Activated CD8-positive, alpha-beta T cell treated with anti-CD3 and anti-CD28 coated beads for 36 hours (primary cell): ENCODE measurements at regions not wholly inside any gene's neighbourhood (a gene's known extent, or its start where the extent isn't known, plus 50 kb on each side); places are given as distances from the start of the nearest gene placed in this dataset.
"Not testable (repeated sequence)": the region's sequence is repeated elsewhere in the genome, so short reads cannot be mapped to it uniquely, and the experiment has no call there.

Experiments
- ATAC-seq: fragments of 200-7000 bp; cut with Tn5 transposase; one replicate; pipeline ENCODE4 v1.10.0; 2021; ENCODE audit warnings: mild to moderate bottlenecking, moderate library complexity
- CTCF ChIA-PET: fragments of 350-600 bp; sonication (Branson Sonifier 250); formaldehyde crosslinking; loops from one replicate; lab custom pipeline; 2021; ENCODE audit warnings: antibody characterized with exemption; lab: Charles Lee
- POLR2A ChIA-PET: fragments of 350-600 bp; sonication (Branson Sonifier 250); formaldehyde crosslinking; loops from one replicate; lab custom pipeline; 2021; ENCODE audit warnings: antibody characterized with exemption; lab: Charles Lee
- DNase-seq: peaks from one replicate; pipeline ENCODE4 v3.0.0-alpha.2; 2020
- H3K27ac Mint-ChIP-seq: one replicate; pipeline ENCODE4 v1.8.0; 2021; ENCODE audit warnings: mild to moderate bottlenecking, mixed read lengths
- H3K27me3 Mint-ChIP-seq: one replicate; pipeline ENCODE4 v1.8.0; 2021; ENCODE audit warnings: mixed read lengths
- H3K36me3 Mint-ChIP-seq: one replicate; pipeline ENCODE4 v1.8.0; 2021; ENCODE audit warnings: low read depth, mixed read lengths
- H3K4me1 Mint-ChIP-seq: one replicate; pipeline ENCODE4 v1.8.0; 2021; ENCODE audit warnings: low read depth, mixed read lengths
- H3K4me3 Mint-ChIP-seq: one replicate; pipeline ENCODE4 v1.8.0; 2021; ENCODE audit warnings: mild to moderate bottlenecking, moderate library complexity, mixed read lengths
- H3K9me3 Mint-ChIP-seq: one replicate; pipeline ENCODE4 v1.8.0; 2021; ENCODE audit warnings: mixed read lengths
- intact Hi-C: fragments of 100-400 bp; cut with micrococcal nuclease; formaldehyde crosslinking; loops from one replicate; pipeline ENCODE4 v1.10.0; 2022
- TF ChIP-seq, protein P1 (sequence below): fragments of 200-600 bp; IDR thresholded peaks from one replicate; pipeline ENCODE4 v1.8.0; 2022; ENCODE audit warnings: antibody characterized with exemption, mild to moderate bottlenecking

DNA sequence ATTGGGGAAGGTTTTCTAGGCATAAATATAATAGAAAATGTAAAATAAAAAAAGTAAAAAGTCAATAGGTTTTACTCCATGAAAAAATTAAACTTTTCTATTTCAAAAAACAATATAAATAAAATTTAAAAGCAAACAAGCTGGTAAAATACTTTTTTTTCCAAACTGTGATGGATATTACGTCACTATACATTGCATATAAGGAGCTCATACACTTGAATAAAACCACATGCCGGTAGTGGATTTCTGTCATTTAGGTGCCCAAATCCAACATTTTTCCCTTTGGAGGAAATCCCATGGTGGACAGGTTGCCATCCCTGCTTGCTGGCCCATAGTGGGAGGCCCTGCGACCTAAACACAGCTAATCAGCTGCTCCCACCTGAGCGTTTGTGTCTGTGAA is 289.4 kb upstream of the HNRNPA3 start:
- DNase-seq (no peak), ATAC-seq (no peak)
- no peaks in the 10 kb centered on the region for H3K9me3 Mint-ChIP-seq
- H3K27ac Mint-ChIP-seq, result no peak overlapping the region
- no peaks in the 10 kb centered on the region for H3K27me3 Mint-ChIP-seq
- no peaks in the 10 kb centered on the region for H3K4me1 Mint-ChIP-seq
- H3K36me3 Mint-ChIP-seq, result no peaks in the 10 kb centered on the region
- TF ChIP-seq, protein P1, sequence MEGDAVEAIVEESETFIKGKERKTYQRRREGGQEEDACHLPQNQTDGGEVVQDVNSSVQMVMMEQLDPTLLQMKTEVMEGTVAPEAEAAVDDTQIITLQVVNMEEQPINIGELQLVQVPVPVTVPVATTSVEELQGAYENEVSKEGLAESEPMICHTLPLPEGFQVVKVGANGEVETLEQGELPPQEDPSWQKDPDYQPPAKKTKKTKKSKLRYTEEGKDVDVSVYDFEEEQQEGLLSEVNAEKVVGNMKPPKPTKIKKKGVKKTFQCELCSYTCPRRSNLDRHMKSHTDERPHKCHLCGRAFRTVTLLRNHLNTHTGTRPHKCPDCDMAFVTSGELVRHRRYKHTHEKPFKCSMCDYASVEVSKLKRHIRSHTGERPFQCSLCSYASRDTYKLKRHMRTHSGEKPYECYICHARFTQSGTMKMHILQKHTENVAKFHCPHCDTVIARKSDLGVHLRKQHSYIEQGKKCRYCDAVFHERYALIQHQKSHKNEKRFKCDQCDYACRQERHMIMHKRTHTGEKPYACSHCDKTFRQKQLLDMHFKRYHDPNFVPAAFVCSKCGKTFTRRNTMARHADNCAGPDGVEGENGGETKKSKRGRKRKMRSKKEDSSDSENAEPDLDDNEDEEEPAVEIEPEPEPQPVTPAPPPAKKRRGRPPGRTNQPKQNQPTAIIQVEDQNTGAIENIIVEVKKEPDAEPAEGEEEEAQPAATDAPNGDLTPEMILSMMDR, result no peak
- intact Hi-C loops, result no loop called here
- no peak overlapping the region for H3K4me3 Mint-ChIP-seq
- ChIA-PET POLR2A (interaction anchor here (0.5 to 1.0 kb wide), 2 partner anchors 9 to 291 kb away, joined by 3 read pairs; no protein-coding TSS in a partner anchor), CTCF (interaction anchor here (0.9 kb wide), 1 partner anchor 185 kb away, joined by 3 read pairs; no protein-coding TSS in a partner anchor)

DNA sequence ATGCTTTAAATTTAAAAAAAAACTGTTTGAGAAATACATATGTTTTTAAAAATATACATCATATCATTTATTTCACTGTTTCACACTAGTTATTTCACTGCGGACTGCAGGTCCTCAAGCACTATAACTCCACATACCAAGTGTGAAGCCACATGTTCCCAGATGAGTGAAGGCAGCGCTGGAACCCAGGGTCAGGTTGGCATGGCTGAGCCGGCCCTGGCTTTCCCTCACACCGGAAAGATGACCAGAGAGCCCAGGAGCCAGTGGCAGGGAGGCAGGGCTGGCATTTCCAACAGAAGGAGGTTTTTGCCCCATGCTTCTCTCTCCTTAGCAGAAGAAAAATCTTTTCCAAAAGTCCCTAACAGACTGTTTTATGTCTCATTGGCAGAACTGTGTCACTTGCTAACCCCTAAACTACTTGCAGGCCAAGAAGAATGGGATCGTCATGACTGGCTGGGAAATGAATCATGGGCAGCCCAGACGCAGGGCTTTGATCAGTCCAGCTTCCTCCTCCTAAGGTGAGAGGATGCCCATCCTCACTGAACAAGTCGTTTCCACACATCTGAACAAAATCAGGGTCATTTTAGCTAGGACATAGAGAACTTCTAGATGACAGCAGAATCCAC is 287.6 kb upstream of the HNRNPA3 start:
- intact Hi-C loops, result no loop called here

DNA sequence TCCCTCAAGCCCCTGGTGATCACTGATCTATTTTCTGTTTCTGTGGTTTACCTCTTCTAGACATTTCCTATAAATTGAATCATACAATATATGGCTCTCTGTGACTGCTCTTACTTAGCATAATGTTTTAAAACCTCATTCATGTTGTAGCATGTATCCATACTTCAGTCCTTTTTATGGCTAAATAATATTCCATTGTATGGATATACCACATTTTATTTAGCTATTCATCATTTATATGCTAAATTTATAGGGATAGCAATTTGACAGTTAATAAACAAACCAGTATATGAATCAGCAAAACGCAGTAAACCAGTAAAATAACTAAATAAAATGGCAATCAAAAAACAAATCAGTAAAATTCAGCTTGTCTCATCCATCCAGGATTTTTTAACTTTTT is 286.1 kb upstream of the HNRNPA3 start:
- no peaks in the 10 kb centered on the region for H3K36me3 Mint-ChIP-seq
- ChIA-PET POLR2A (no interaction called here), CTCF (no interaction called here)
- TF ChIP-seq, protein P1, result no peak
- H3K4me1 Mint-ChIP-seq, result peaks cover 7% of the 10 kb centered on the region
- H3K27ac Mint-ChIP-seq, result no peak overlapping the region
- H3K27me3 Mint-ChIP-seq, result no peaks in the 10 kb centered on the region
- no peaks in the 10 kb centered on the region for H3K9me3 Mint-ChIP-seq
- no peak overlapping the region for H3K4me3 Mint-ChIP-seq
- intact Hi-C loops, result no loop called here
- no peak for DNase-seq
- ATAC-seq, result no peak

More for the DNA sequence above, 287.6 kb upstream of the HNRNPA3 start:
- Mint-ChIP-seq H3K27ac (no peak overlapping the region), H3K36me3 (no peaks in the 10 kb centered on the region), H3K4me1 (no peaks in the 10 kb centered on the region), H3K4me3 (no peak overlapping the region), H3K27me3 (no peaks in the 10 kb centered on the region), H3K9me3 (no peaks in the 10 kb centered on the region)
- POLR2A ChIA-PET, result no interaction called here
- ATAC-seq (no peak), DNase-seq (no peak)
- TF ChIP-seq, protein P1, result no peak
- CTCF ChIA-PET, result no interaction called here

DNA sequence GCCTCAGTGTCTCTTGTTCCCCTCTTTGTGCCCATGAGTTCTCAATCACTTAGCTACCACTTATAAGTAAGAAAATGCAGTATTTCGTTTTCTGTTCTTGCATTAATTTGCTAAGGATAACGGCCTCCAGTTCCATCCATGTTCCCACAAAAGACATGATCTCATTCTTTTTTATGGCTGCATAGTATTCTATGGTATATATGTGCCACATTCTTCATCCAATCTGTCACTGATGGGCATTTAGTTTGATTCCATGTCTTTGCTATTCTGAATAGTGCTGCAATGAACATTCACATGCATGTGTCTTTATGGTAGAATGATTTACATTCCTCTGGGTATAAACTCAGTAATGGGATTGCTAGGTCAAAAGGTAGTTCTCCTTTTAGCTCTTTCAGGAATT is 283.2 kb upstream of the HNRNPA3 start:
- H3K27me3 Mint-ChIP-seq, result not testable (repeated sequence)

DNA sequence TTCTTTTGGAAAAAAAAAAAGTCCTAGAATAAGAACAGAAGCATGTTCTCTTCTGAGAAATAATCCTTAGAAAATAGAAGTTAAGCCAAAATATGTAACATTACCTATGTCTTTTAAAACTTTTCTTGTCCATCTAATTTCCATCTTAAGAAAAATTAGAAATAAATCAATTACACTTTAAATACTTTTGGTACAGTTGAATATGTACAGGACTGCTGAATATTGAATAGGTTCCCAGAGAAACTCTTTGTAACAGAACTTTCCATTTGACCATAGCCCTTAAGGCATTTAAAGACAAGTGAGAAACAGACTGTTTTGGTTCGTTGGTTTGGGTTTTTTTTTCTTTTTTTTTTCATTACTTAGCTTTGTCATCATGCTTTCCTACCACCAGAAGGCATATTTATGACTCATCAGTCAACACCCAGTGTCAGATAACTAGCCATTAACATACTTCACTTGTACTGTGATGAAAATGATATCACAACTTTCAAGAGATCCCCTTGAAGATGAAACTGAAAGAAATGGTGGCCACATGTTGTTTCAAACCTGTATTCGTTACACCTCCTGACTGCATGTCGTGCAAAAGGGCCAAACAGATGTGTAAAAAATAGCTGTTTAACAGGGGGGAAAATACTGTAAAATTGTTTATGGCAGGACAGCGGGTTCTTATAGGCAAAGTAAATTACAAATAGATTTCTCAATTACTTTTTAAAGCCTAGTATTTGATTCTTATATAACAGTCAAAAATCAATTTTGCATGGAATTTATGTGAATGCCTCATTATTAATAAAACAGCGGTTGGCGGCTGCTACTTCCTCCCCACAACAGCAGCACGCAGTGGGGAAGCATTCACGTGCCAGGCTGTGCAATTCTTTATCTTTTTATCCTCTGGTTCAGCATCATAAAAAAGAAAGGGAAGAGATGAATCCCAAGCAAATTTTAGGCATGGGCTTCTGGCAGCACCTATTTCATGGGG is 280.7 kb upstream of the HNRNPA3 start:
- ChIA-PET POLR2A (interaction anchor here (0.5 to 1.2 kb wide), 6 partner anchors 9 to 604 kb away, joined by 3 to 4 read pairs (median 3); no protein-coding TSS in a partner anchor), CTCF (interaction anchor here (0.8 to 1.2 kb wide), 2 partner anchors 217 to 278 kb away, joined by 3 read pairs; no protein-coding TSS in a partner anchor)
- H3K36me3 Mint-ChIP-seq, result no peaks in the 10 kb centered on the region
- TF ChIP-seq, protein P1, result no peak
- peaks cover 21% of the 10 kb centered on the region for H3K4me1 Mint-ChIP-seq
- no peaks in the 10 kb centered on the region for H3K9me3 Mint-ChIP-seq
- intact Hi-C loops, result no loop called here
- H3K27ac Mint-ChIP-seq, result peak overlapping the region; percentile 82
- ATAC-seq, result peak; percentile 95
- H3K27me3 Mint-ChIP-seq, result no peaks in the 10 kb centered on the region
- H3K4me3 Mint-ChIP-seq, result no peak overlapping the region
- DNase-seq, result peak; percentile 57

More for the DNA sequence above, 283.2 kb upstream of the HNRNPA3 start:
- H3K27ac Mint-ChIP-seq, H3K9me3 Mint-ChIP-seq, CTCF ChIA-PET, H3K4me3 Mint-ChIP-seq, DNase-seq, intact Hi-C loops, ATAC-seq, H3K36me3 Mint-ChIP-seq, POLR2A ChIA-PET: not testable (repeated sequence)
- peaks cover 21% of the 10 kb centered on the region for H3K4me1 Mint-ChIP-seq
